ENCODE measurements at regions not wholly inside any gene's neighbourhood (a gene's known extent, or its start where the extent isn't known, plus 50 kb on each side); places are given as distances from the start of the nearest gene placed in this dataset.
"Not testable (repeated sequence)": the region's sequence is repeated elsewhere in the genome, so short reads cannot be mapped to it uniquely, and the experiment has no call there.

DNA sequence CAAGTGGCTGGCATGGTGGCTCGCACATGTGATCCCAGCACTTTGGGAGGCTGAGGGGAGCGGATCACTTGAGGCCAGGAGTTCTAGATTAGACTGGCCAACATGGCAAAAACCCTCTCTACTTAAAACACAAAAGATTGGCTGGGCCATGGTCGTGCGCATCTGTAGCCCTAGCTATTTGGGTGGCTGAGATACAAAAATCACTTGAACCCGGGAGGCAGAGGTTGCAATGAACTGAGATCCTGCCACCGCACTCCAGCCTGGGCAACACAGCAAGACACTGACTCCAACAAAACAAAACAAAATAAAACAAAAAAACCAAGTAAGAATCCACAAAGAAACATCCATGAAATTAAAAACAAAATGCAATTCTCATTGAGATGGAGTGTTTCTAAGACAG lies 630.6 kb downstream of the UQCRFS1 start:
- DNase-seq: no peak

DNA sequence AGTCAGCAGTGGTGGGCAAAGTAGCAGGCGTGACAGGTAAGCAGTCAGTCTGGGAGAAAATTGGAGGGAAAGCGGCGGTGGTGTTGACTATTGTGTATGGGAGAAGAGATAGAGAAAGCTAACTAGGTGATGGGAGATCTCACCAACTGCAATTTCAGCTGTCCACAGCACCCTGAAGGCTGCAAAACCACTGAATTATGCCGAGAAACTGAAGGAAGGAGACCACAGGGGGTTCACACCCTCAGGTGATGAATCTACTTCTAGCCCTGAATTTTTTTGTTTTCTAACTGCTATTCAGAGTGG lies 631.5 kb downstream of the UQCRFS1 start:
- DNase-seq: no peak

DNA sequence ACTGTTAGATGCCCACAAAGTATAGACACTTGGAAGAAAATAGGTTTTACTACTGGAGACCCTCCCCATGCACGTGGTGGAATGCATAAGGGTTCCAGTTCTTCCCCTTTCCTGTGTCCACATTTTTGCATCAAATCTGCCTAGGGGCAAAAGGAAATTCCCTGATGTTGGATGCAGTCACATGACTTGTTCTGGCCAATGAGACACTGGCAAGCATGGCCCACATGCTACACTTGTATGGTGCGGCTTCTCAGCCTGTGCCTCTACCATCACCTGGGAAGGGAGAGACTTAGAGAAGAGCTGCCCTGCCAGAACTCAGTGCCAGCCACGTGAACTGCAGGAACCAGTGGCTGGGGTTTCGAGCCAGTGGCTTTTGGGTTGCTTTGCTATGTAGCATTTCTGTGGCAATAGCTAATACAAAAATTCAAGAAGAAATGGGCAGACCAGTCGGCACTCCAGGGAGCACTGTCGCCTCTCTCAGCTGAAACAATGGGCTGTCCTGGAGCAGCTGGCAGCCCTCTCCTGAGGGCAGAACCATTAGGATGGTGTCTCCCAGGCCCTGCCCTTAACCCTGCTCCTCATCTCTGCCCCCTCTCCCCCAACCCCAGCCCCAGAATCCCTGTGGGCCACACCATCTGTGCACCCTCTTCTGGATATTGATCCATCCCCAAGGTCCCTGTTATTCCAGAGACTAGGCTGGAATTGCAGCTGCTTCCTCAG lies 634.0 kb downstream of the UQCRFS1 start:
- no peak for DNase-seq

DNA sequence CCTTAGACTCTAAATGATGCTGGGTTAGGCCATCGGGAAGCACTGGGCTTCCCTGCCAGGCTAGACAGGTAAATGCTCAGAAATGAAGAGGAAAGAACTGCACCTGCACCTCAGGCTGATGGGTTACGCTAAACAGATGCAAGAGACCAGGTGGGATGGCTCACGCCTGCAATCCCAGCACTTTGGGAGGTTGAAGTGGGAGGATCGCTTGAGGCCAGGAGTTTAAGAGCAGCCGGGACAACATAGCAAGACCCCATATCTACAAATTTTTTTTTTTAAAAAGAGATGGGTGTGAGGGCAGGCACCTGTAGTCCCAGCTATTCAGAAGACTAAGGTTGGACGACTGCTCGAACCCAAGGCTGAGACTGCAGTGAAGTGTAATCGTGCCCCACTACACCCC lies 634.7 kb downstream of the UQCRFS1 start:
- DNase-seq: no peak

DNA sequence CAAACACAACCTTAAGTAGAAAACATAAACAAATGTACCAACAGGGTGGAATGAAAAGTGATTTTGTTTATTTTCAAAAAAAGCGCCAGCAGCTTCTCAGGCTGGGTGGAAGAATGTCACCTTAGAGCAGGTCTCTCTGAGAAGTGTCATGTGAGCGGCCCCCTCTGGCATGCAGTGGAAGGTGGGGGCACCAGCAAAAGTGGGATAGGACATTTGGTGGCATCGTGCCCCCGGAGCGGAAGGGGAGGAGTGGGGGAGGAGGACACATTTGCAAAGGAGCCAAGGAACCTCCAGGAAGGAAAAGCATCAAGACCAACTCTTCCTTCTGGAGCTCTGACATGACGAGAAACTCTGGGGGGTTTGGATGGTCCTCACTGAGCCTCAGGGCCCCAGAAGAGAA lies 635.3 kb downstream of the UQCRFS1 start:
- DNase-seq: no peak

DNA sequence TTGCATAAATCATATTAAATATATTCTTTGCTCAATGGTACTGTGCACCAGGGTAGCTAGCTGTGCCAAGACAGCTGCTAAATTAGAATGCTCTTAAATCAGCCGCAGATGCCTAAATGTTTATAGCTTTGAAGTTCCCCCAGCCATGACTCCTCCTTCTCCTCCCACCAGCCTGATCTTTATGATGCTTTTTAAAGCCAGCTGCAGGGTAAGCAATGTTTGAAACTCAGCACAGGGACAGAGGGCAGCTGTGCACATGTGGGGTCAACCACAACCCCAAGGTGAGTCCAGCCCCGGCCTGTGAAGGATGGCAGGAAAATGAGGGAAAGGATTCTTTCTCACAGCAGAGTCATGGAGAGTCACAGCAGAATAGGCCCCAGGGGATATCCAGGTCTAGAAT lies 635.7 kb downstream of the UQCRFS1 start:
- no peak for DNase-seq

DNA sequence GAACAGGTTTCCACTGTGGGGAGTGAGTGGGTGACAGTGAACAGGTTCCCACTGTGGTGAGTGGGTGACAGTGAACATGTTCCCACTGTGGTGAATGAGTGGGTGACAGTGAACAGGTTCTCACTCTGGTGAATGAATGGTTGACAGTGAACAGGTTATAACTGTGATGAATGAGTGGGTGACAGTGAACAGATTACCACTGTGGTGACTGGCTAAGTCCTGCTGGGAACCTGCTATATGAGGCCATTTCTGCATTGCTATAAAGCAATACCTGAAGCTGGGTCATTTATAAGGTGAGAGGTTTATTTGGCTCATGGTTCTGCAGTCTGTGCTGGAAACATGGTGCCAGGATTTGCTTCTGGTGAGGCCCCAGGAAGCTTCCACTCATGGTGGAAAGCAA lies 637.1 kb downstream of the UQCRFS1 start:
- DNase-seq: no peak

DNA sequence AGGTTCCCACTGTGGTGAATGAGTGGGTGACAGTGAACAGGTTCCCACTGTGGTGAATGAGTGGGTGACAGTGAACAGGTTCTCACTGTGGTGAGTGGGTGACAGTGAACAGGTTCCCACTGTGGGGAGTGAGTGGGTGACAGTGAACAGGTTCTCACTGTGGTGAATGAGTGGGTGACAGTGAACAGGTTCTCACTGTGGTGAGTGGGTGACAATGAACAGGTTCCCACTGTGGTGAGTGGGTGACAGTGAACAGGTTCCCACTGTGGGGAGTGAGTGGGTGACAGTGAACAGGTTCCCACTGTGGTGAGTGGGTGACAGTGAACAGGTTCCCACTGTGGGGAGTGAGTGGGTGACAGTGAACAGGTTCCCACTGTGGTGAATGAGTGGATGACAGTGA lies 637.6 kb downstream of the UQCRFS1 start:
- not testable (repeated sequence) for DNase-seq

DNA sequence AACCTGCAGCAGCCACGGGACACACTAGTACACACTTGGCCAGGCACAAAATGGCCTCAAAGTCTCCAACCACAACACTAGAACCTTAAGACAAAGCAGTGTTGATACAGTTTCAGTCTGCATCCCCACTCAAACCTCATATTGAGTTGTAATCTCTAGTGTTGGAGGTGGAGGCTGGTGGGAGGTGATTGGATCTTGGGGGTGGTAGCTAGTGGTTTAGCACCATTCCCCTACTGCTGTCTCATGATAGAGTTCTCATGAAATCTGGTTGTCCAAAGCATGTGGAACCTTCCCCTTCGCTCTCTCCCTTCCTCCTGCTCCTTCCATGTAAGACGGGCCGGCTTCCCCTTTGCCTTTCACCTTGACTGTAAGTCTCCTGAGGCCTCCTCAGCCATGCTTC lies 638.7 kb downstream of the UQCRFS1 start:
- no peak for DNase-seq

DNA sequence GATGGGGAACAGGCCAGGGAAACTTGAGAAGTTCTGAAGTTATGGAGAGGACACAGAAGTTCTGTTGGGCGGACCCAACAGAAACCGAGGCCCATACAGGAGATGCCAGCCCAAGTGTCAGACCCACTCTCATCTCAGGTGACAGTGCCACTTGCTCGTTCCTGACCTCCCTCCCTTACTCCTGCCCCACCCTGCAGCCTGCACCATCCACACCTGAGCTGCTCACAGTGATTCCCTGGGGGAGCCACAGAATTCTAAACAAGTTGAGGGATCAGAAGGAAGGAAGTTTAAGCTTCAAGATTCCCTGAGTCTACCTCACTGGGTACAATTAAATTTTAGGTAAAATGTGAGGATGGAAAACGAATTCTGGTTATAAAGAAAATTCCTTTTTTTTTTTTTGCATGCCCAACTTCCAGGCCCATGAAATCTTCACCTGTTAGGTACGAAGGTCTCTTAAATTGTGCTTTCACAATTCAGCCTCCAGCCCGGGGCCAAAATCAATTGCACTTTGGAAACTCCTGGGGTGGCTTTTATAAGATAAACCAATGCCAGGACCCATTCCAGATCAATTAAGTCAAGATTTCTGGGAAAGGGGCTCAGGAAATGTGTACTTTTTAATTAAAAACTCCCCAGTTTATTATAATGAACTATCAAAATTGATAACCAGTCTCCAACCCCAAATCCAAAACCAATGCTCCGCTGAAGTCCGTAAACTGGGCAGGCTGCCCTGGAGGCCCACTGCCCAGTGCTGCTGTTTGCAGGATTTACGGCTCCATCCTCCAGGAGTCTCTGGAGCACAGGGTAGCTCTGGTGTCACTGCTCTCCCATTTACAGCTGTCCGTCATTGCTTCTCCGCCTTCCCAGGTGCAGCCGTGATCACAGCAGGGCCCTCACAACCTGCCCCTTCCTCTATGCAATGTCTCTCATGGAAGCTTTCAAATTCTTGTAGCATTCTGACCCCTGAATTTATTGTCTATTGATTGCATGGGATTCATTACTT lies 643.5 kb downstream of the UQCRFS1 start:
- no peak for DNase-seq

DNA sequence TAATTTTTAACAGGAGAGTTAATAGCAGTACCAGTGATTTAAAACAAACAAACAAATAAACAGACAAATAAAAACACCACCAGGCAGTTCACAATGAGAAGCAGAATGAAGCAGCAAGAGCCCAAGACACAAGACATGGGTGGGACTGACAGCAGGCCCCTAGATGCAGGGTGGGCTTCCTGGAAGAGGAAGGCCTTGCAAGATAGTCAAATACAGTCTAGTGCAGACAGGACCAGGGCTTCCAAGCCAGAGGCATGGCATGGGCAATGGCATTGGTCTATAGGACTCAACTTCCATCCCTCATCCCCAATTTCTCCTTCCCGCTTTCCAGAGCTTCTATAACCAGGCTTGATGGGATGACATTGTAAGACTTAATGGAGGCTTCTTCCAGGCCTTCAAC lies 645.1 kb downstream of the UQCRFS1 start:
- DNase-seq: no peak

DNA sequence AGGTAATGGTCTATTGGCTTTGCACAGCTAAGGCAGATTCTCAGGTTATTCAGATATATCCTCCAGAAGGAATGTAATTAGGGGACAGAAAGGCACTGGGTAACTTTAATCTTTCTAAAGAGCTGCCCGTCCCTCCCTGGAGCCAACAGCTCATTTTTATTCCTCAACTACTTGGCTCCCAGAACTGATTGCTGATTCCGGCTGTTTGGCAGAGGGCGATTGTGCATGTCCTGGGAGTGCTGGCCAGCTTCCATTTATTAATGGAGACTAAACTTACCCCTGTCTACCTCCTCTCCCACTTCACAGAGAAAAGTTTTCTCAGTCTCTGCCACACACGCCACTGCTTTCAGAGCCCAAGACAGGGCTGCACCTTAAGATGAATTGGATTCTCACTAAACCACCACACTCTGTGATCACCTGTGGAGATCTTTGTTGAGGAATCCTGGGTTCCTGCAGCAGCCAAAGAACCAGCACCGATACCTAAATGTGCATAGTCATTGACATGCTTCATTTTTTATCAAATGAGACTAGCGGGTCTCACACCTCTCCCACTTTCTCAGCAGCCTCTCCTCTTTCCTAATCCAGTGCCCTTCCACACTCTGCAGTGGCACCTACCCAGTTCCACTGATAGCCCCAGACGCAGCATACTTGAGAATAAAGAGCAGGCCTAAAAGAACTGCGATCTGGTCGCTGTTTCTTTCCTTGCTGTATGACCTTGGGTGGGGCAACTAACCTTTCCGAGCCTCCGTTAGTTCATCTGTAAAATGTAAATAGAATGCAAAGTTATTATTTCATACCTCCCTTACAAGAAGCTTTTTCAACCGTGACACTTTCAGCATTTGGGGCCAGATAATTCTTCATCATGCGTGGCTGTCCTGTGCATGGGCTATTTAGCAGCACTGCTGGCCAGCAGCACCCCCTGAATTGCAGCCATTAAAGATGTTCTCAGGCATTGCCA lies 648.7 kb downstream of the UQCRFS1 start:
- DNase-seq: no peak

DNA sequence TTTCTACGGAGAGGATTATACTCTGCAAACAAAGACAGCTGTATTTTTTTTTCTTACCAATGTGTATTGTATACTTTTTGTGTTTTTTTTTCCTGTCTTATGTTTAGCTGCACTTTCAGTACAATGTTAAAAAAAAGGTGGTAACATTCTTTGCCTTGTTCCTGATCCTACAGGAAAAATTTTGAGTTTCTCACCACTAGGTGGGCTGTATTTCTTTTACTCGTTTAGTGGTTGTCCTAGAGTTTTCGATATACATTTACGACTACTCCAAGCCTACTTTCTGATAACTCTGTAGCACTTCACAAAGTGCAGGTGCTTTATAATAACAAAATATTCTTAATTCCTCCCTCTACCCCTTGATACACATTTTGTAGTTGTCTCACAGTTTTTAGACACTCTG lies 652.2 kb downstream of the UQCRFS1 start:
- no peak for DNase-seq

DNA sequence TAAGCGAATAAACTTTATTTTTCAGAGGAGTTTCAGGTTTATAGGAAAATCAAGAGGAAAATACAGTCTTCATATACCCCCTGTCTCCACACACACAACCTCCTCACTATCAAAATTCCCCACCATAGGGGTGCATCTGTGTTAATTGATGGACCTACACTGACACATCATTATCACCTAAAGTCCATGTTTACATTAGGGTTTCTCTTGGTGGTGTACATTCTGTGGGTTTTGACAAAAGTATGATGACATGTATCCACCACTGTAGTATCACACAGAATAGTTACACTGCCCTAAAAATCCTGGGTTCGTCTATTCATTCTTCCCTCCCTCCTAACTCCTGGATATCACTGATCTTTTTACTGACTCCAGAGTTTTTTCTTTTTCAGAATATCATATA lies 654.2 kb downstream of the UQCRFS1 start:
- DNase-seq: no peak

DNA sequence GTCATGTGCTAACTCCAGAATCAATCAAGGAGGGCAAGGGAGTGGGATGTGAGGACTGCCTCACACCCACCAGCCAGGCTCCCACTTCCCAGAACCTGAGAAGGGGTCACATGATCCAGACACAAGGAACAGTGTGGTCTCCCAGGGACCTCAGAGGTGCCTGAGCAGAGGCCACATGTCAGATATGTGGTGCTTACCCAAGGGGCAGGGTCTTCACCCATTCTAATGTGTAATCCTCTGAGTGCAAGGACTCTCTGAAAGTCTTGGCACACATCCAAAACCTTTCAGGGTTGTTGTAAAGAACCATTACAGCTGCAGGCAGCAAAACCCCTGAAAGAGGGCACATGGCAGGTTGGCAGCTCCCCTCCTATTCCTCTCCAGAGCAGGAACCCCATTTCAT lies 656.6 kb downstream of the UQCRFS1 start:
- DNase-seq: no peak

DNA sequence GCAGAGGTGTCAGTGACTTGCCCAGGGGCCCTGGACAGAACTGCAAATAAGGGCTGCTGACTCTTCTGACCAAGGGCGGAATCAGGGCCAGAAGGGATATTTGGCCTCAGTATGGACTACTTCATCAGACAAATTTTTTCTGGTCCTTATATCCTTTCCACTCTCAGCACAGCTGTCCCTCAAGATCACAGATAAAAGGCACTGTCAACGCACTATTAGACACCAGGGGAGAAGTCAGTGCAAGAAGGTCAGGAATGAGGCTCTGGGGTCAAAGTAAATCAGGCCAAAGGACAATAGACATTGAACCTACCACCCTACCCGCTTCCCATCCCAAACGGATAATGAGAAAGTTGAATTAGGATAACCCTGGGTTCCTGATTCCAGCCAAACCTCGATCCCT lies 657.6 kb downstream of the UQCRFS1 start:
- no peak for DNase-seq

DNA sequence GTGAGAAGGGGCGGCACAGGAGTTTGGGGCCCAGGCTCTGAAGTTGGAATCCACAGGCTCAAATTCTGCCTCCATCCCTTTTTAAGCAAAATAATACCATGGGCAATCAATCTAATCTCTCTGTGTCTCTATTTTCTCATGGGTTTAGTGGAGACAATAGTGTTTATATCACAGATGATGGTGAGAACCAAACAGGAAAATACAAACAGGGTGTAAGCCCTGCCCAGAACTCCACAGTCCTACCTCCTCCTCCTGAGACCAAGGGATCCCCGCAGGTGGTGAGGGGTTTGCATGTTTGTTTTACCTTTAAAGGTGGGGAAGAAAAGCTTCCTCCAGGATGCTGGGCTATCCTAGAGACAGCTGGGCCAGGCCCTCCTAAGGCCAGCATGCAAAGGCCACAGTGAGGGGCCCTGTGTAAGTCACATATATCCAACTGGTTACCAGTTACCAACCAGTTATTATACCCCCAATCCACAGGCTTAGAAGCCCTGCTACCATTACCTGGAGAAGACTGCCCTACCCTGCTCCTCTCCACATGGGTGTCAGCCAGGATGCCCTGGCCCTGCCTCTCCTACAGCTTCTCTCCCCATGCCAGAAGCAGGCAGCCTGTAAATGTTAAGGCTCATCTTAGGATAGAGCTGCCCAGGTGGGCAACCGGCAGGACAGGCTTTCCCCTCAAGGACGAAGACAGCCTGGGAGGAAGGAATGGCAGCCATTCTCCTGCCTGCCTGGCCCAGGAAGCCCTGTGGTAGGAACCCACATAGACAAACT lies 658.4 kb downstream of the UQCRFS1 start:
- DNase-seq: no peak

DNA sequence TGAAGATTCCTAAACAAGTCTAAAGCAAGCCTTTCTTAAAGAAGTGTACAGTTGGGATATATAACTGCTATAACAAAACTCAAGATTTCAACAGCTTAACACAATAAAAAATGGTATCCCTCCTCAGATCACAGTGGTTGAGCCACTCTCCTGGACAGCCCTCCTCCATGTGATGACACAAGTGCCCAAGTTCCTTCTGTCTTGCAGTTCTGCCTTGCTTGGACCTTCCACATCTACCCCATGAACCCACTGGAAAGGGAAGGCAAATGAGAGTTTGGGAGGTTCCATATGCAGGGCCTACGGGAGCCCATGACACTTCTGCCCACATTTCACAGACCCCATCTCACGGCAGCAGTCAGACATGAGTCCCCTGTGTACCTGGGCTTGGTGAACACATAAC lies 659.2 kb downstream of the UQCRFS1 start:
- DNase-seq: no peak

DNA sequence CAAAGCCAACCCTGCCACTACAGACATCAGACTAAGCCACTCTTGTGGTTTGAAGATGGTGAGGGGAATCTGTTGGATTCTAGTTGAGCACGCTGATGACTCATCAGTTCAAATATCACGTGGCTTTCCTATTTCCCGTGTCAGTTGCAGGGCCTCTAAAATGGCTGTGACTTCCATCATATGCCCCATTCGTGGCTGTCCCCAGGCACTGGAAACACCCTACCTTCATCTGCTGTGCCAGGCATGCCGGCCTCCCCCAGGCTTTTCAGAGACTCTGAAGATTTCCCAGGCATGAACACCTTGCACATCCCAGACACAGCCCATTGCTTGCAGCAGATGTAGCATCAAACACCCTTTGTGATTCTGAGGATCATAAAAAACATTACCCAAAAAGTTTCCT lies 659.9 kb downstream of the UQCRFS1 start:
- DNase-seq: no peak

DNA sequence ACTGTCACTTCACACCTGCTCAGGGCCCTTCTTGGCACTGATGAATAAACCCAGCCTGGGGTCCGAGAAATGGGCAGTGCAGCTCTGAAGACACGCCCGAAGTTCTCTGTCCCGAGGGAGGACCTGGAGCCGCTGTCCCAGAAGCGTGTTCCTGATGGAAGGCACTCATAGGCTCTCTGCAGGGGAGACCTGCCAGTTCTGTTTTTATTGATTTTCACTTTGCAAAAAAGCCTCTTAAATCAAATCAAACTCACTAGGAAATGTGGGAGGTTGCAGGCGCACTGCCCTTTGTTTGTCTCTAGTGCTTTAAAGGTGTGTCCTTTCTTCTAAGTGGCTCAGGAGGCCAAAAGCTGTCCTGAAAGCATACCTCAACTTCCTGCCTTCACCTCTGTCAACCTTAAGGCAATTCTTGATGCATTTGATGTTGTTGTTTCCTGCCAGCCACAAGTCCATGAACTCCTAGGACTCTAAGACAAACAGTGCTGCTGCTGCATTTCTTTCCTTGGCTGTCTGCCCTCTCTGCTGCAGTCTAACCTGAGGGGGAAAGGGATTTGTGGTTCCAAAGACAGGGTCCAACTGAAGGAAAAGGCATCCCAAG lies 663.2 kb downstream of the UQCRFS1 start:
- DNase-seq: no peak

DNA sequence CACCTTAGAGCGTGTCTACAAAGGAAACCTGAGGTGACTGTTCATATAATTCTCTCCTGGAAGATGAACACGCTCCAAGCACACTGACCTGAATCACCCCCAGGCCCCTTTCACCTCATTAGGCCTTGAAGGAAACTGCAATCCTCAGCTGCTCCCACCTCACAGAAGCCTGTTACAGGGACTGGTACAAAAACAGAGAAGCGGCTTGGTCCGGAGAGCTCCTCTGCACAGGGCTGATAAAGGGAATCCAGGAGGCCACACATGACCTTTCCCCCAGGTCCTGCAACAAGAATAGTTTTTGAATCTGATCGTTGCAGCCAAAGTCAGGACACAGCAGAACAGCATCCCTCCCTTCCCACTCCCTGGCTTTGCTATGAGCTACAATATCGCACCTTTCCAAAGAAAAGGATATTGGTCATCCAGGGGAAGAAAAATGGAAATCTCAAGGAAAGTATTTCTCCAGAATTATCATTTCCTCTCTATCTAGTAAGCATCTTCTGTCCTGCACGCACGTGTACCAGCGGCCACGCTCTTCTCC lies 666.7 kb downstream of the UQCRFS1 start:
- no peak for DNase-seq

DNA sequence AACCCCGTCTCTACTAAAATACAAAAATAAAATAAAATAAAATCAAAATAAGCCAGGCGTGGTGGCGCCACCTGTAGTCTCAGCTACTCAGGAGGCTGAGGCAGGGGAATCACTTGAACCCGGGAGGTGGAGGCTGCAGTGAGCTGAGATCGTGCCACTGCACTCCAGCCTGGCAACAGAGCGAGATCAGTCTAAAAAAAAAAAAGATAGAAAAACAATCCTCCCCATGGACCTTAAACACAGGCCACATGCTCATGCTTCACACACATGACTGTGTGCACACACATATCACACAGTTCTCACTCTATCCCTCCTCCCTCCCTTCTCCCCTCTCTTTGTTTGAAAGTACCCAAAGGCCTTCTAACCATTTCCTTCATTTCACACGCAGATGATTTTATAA lies 667.6 kb downstream of the UQCRFS1 start:
- not testable (repeated sequence) for DNase-seq
